Nephron (organoid): ENCODE measurements at regions not wholly inside any gene's neighbourhood (a gene's known extent, or its start where the extent isn't known, plus 50 kb on each side); places are given as distances from the start of the nearest gene placed in this dataset.
A peak's percentile ranks its signal among the peaks of the same experiment; 100 is the strongest.

Source experiments
- H3K27ac Mint-ChIP-seq, 3 experiments: 2 replicates each; pipeline ENCODE4 v1.8.0; 2020; ENCODE audit warnings: mixed read lengths in 3 of 3, mild to moderate bottlenecking in 2 of 3, moderate library complexity in 1 of 3
- H3K27me3 Mint-ChIP-seq: 2 replicates; pipeline ENCODE4 v1.8.0; 2021; ENCODE audit warnings: low read depth, mild to moderate bottlenecking, moderate library complexity, mixed read lengths
- H3K36me3 Mint-ChIP-seq: 2 replicates; pipeline ENCODE4 v1.8.0; 2020; ENCODE audit warnings: low read depth, mixed read lengths
- H3K4me1 Mint-ChIP-seq: 2 replicates; pipeline ENCODE4 v1.8.0; 2020; ENCODE audit warnings: mixed read lengths
- H3K4me3 Mint-ChIP-seq, 3 experiments: 2 replicates each; pipeline ENCODE4 v1.8.0; 2020; ENCODE audit warnings: mild to moderate bottlenecking in 3 of 3, mixed read lengths in 3 of 3, moderate library complexity in 2 of 3
- H3K9me3 Mint-ChIP-seq: 2 replicates; pipeline ENCODE4 v1.8.0; 2020; ENCODE audit warnings: mixed read lengths
- CTCF ChIP-seq, 3 experiments: fragments of 200-600 bp; sonication (generic); IDR thresholded peaks; one replicate each; pipeline ENCODE4 v1.5.0; 2021; ENCODE audit warnings: antibody characterized with exemption in 3 of 3; ENCODE audit not compliant: unreplicated experiment in 3 of 3

DNA sequence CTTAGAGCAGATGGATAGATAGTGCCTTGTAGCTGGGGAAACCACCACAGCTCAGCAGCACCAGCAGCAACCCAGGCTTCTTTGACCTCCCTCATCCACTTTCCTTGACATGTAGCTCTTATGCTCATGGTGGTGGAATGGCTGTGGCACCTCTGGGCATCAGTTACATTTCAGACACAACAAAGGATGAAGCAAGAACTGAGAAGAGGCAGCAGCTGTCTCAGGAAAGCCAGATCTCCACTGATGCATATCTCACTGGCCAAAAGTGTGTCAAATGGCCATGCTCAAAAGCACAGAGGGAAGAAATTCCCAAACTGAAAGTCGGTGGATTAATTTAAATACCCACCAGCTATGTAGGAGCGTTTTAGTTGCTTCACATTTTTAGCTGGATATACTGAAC lies 671.4 kb upstream of the SALL1 start:
- Mint-ChIP-seq H3K27ac (peak overlapping the region in 1 of 3 experiments; percentile 8), H3K9me3 (no peaks in the 10 kb centered on the region), H3K27me3 (no peaks in the 10 kb centered on the region), H3K4me1 (no peaks in the 10 kb centered on the region), H3K4me3 (no peak overlapping the region), H3K36me3 (no peaks in the 10 kb centered on the region)
- no peak for TF ChIP-seq CTCF (IDR thresholded peaks at IDR 0.05; ENCODE audit: unreplicated experiment in 3 of 3)

- no peak overlapping the region for H3K27ac Mint-ChIP-seq
- no peak for TF ChIP-seq CTCF (IDR thresholded peaks at IDR 0.05; ENCODE audit: unreplicated experiment in 3 of 3)
- H3K4me1 Mint-ChIP-seq = no peaks in the 10 kb centered on the region
- no peaks in the 10 kb centered on the region for H3K27me3 Mint-ChIP-seq
- no peaks in the 10 kb centered on the region for H3K36me3 Mint-ChIP-seq
- H3K4me3 Mint-ChIP-seq = no peak overlapping the region
- H3K9me3 Mint-ChIP-seq = no peaks in the 10 kb centered on the region
Observed at GRCh38 chr16:51821527-51821926, 670.5 kb upstream of the SALL1 start.

- no peaks in the 10 kb centered on the region for H3K36me3 Mint-ChIP-seq
- no peaks in the 10 kb centered on the region for H3K9me3 Mint-ChIP-seq
- H3K4me1 Mint-ChIP-seq = no peaks in the 10 kb centered on the region
- peaks cover 1% of the 10 kb centered on the region for H3K27me3 Mint-ChIP-seq
- no peak for TF ChIP-seq CTCF (IDR thresholded peaks at IDR 0.05; ENCODE audit: unreplicated experiment in 3 of 3)
- H3K27ac Mint-ChIP-seq = no peak overlapping the region
- H3K4me3 Mint-ChIP-seq = no peak overlapping the region
Observed at GRCh38 chr16:51820176-51820575, 669.1 kb upstream of the SALL1 start.

GRCh38 chr16:51818342-51818944 lies 667.4 kb upstream of the SALL1 start:
- H3K9me3 Mint-ChIP-seq = peaks cover 2% of the 10 kb centered on the region
- H3K36me3 Mint-ChIP-seq = no peaks in the 10 kb centered on the region
- peaks cover 4% of the 10 kb centered on the region for H3K27me3 Mint-ChIP-seq
- no peaks in the 10 kb centered on the region for H3K4me1 Mint-ChIP-seq
- no peak overlapping the region for H3K4me3 Mint-ChIP-seq
- TF ChIP-seq CTCF (IDR thresholded peaks at IDR 0.05; ENCODE audit: unreplicated experiment in 3 of 3) = peak; percentile 52 to 72 (median 57)
- no peak overlapping the region for H3K27ac Mint-ChIP-seq

- no peak overlapping the region for H3K4me3 Mint-ChIP-seq
- peaks cover 4% of the 10 kb centered on the region for H3K27me3 Mint-ChIP-seq
- H3K9me3 Mint-ChIP-seq = peaks cover 5% of the 10 kb centered on the region
- no peak for TF ChIP-seq CTCF (IDR thresholded peaks at IDR 0.05; ENCODE audit: unreplicated experiment in 3 of 3)
- no peak overlapping the region for H3K27ac Mint-ChIP-seq
- H3K36me3 Mint-ChIP-seq = no peaks in the 10 kb centered on the region
- no peaks in the 10 kb centered on the region for H3K4me1 Mint-ChIP-seq
Observed at GRCh38 chr16:51816929-51817328, 665.9 kb upstream of the SALL1 start.

DNA sequence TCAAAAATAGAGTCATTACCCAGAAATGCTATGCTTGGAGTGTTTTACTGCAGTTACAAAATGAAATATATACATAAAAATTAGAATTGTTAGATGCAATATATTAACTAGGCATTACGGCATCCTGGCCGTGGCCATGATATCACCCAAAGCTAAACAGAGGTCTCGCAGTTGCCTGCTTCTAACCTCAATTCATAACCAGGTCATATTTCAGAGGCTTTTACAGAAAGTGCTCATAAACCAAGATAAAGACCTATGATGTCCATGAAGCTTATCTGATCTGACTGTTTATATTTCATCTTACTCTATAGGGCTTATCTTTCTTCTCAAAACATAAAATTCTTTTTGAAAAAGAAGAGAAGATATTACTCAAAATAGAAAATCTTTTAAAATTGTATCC lies 664.5 kb upstream of the SALL1 start:
- no peak overlapping the region for H3K4me3 Mint-ChIP-seq
- H3K4me1 Mint-ChIP-seq = no peaks in the 10 kb centered on the region
- no peaks in the 10 kb centered on the region for H3K36me3 Mint-ChIP-seq
- peaks cover 7% of the 10 kb centered on the region for H3K9me3 Mint-ChIP-seq
- TF ChIP-seq CTCF (IDR thresholded peaks at IDR 0.05; ENCODE audit: unreplicated experiment in 3 of 3) = no peak
- H3K27ac Mint-ChIP-seq = no peak overlapping the region
- H3K27me3 Mint-ChIP-seq = peaks cover 4% of the 10 kb centered on the region
